ENCODE measurements at regions not wholly inside any gene's neighbourhood (a gene's known extent, or its start where the extent isn't known, plus 50 kb on each side); places are given as distances from the start of the nearest gene placed in this dataset.

- TF ChIP-seq CTCF (conservative IDR thresholded peaks at IDR 0.05; ENCODE audit: low read depth, low read length): no peak
- H3K4me3 ChIP-seq (ENCODE audit: low read depth, low read length): no peak overlapping the region
- no peak for DNase-seq (ENCODE audit: low read depth)
These were observed 80.3 kb downstream of the THNSL2 start for GRCh38 chr2:88250404-88250803.

GRCh38 chr2:88248280-88248828 is 78.2 kb downstream of the THNSL2 start:
- no peak for TF ChIP-seq CTCF (conservative IDR thresholded peaks at IDR 0.05; ENCODE audit: low read depth, low read length)
- DNase-seq (ENCODE audit: low read depth): no peak
- H3K4me3 ChIP-seq (ENCODE audit: low read depth, low read length): no peak overlapping the region

GRCh38 chr2:88247531-88247930 is 77.4 kb downstream of the THNSL2 start:
- H3K4me3 ChIP-seq (ENCODE audit: low read depth, low read length): no peak overlapping the region
- DNase-seq (ENCODE audit: low read depth): no peak
- no peak for TF ChIP-seq CTCF (conservative IDR thresholded peaks at IDR 0.05; ENCODE audit: low read depth, low read length)

GRCh38 chr2:88245109-88245508 is 75.0 kb downstream of the THNSL2 start:
- TF ChIP-seq CTCF (conservative IDR thresholded peaks at IDR 0.05; ENCODE audit: low read depth, low read length): no peak
- DNase-seq (ENCODE audit: low read depth): no peak

GRCh38 chr2:88239781-88240180 is 69.6 kb downstream of the THNSL2 start:
- H3K4me3 ChIP-seq (ENCODE audit: low read depth, low read length): no peak overlapping the region
- TF ChIP-seq CTCF (conservative IDR thresholded peaks at IDR 0.05; ENCODE audit: low read depth, low read length): no peak
- no peak for DNase-seq (ENCODE audit: low read depth)

More at GRCh38 chr2:88245109-88245508, 75.0 kb downstream of the THNSL2 start:
- no peak overlapping the region for H3K4me3 ChIP-seq (ENCODE audit: low read depth, low read length)

GRCh38 chr2:88236666-88237065 is 66.5 kb downstream of the THNSL2 start:
- no peak for TF ChIP-seq CTCF (conservative IDR thresholded peaks at IDR 0.05; ENCODE audit: low read depth, low read length)
- no peak for DNase-seq (ENCODE audit: low read depth)
- no peak overlapping the region for H3K4me3 ChIP-seq (ENCODE audit: low read depth, low read length)
